HG02884 (cell line): ENCODE measurements at regions not wholly inside any gene's neighbourhood (a gene's known extent, or its start where the extent isn't known, plus 50 kb on each side); places are given as distances from the start of the nearest gene placed in this dataset.

Experiments used
- ATAC-seq: cut with Tn5 transposase; IDR thresholded peaks from one replicate; pipeline ENCODE4 v1.9.1; 2021; ENCODE audit warnings: mild to moderate bottlenecking, moderate library complexity; ENCODE audit not compliant: unreplicated experiment

- no peak for ATAC-seq
Observed at GRCh38 chr11:19294444-19294843, 53.7 kb upstream of the E2F8 start.

DNA sequence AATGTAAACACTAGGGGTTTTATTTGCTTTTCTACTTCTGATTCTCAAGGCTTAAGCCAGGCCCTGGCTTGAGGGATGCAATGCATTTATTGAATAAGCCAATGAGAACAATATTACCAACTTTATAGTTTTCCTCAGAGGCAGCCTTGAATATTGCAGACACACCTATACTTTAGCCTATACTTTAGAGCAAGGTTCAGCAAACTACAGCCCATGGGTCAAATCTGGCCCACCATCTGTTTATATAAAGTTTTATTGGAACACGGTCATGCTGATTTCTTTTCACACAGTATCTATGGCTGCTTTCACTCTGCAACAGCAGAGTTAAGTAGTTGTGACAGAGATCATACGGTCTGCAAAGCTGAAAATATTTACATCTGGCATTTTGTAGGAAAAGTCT, 50.3 kb upstream of the E2F8 start:
- ATAC-seq, result no peak
